GM19397 (cell line): ENCODE measurements at regions not wholly inside any gene's neighbourhood (a gene's known extent, or its start where the extent isn't known, plus 50 kb on each side); places are given as distances from the start of the nearest gene placed in this dataset.
"Not testable (repeated sequence)": the region's sequence is repeated elsewhere in the genome, so short reads cannot be mapped to it uniquely, and the experiment has no call there.

Source experiments
- ATAC-seq: cut with Tn5 transposase; IDR thresholded peaks from one replicate; pipeline ENCODE4 v1.9.1; 2021; ENCODE audit warnings: mild to moderate bottlenecking, moderate library complexity; ENCODE audit not compliant: unreplicated experiment

DNA sequence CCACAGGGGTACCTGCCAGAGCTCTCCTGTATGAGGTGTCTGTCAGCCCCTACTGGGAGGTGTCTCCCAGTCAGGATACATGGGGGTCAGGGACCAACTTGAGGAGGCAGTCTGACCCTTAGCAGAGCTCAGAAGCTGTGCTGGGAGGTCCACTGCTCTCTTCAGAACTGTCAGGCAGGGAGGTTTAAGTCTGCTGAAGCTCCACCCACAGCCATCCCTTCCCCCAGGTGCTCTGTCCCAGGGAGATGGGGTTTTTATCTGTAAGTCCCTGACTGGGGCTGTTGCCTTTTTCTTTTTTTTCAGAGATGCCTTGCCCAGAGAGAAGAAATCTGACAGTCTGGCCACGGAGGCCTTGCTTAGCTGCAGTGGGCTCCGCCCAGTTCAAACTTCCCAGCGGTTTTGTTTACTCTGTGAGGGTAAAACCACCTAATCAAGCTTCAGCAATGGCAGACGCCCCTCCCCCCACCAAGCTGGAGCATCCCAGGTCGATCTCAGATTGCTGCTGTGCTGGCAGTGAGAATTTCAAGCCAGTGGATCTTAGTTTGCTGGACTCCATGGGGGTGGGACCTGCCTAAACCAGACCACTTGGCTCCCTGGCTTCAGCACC lies 118.5 kb upstream of the RADX start:
- not testable (repeated sequence) for ATAC-seq

DNA sequence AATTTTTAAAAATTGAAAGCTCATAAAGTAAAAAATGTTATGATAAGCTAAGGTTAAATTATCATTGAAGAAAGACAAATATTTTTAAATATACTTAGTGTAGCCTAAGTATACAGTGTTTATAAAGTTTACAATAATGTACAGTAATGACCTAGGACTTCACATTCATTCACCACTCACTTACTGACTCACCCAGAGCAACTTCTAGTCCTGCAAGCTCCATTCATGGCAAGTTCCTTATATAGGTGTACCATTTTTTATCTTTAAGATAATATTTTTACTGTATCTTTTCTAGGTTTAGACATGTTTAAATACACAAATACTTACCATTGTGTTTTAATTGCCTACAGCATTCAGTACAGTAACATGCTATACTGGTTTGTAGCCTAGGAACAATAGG lies 112.3 kb upstream of the RADX start:
- no peak for ATAC-seq

- no peak for ATAC-seq
These were observed 100.9 kb upstream of the RADX start for GRCh38 chrX:106510713-106511403.
